Transverse colon (tissue), 4 donors: ENCODE measurements at regions not wholly inside any gene's neighbourhood (a gene's known extent, or its start where the extent isn't known, plus 50 kb on each side); places are given as distances from the start of the nearest gene placed in this dataset.

ENCODE experiments used
- POLR2A ChIP-seq: fragments of 450-650 bp; IDR thresholded peaks from one replicate; pipeline ENCODE4 v1.6.1; 2016; ENCODE audit warnings: antibody characterized with exemption, mild to moderate bottlenecking, moderate library complexity
- POLR2AphosphoS5 ChIP-seq, 3 donors: sonication (generic); formaldehyde crosslinking; IDR thresholded peaks; one replicate each; pipeline ENCODE4 v1.6.1; 2016; ENCODE audit warnings: antibody characterized with exemption in 3 of 3
- TF ChIP-seq, protein P1 (sequence below), 5 experiments: fragments of 200-600 bp in 3 of 5; fragments of 450-650 bp in 2 of 5; sonication (generic) in 3 of 5; IDR thresholded peaks; 1 replicate in 2 of 5; 2 replicates in 3 of 5; pipeline ENCODE4 v1.5.1; 2016 to 2017; ENCODE audit warnings: antibody characterized with exemption in 5 of 5, inconsistent platforms in 3 of 5, mild to moderate bottlenecking in 2 of 5, moderate library complexity in 1 of 5

GRCh38 chr1:831522-831921 is 92.2 kb upstream of the SAMD11 start:
- TF ChIP-seq POLR2AphosphoS5 (IDR thresholded peaks at IDR 0.05), result no peak
- TF ChIP-seq, protein P1, sequence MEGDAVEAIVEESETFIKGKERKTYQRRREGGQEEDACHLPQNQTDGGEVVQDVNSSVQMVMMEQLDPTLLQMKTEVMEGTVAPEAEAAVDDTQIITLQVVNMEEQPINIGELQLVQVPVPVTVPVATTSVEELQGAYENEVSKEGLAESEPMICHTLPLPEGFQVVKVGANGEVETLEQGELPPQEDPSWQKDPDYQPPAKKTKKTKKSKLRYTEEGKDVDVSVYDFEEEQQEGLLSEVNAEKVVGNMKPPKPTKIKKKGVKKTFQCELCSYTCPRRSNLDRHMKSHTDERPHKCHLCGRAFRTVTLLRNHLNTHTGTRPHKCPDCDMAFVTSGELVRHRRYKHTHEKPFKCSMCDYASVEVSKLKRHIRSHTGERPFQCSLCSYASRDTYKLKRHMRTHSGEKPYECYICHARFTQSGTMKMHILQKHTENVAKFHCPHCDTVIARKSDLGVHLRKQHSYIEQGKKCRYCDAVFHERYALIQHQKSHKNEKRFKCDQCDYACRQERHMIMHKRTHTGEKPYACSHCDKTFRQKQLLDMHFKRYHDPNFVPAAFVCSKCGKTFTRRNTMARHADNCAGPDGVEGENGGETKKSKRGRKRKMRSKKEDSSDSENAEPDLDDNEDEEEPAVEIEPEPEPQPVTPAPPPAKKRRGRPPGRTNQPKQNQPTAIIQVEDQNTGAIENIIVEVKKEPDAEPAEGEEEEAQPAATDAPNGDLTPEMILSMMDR (IDR thresholded peaks at IDR 0.05), result no peak
- no peak for TF ChIP-seq POLR2A
